ENCODE measurements at regions not wholly inside any gene's neighbourhood (a gene's known extent, or its start where the extent isn't known, plus 50 kb on each side); places are given as distances from the start of the nearest gene placed in this dataset.

GRCh38 chr12:75923964-75924666 is 107.5 kb downstream of the PHLDA1 start:
- H3K4me3 Mint-ChIP-seq, result no peak overlapping the region
- Histone ChIP-seq H3K27ac (ENCODE audit: low read depth) (no peak overlapping the region), H3K4me1 (ENCODE audit: insufficient read depth) (peaks cover 9% of the 10 kb centered on the region), H3K79me2 (replicated peaks; ENCODE audit: insufficient read depth) (no peaks in the 10 kb centered on the region), H4K20me1 (replicated peaks; ENCODE audit: insufficient read depth) (no peaks in the 10 kb centered on the region), H3K4me3 (no peak overlapping the region), H3K9me2 (ENCODE audit: insufficient read depth) (peaks cover under 1% of the 10 kb centered on the region; the same call in 1 of the 2 replicates), H3K4me2 (no peak overlapping the region), H3K27me3 (ENCODE audit: insufficient read depth) (no peaks in the 10 kb centered on the region), H2AFZ (no peak overlapping the region), H3K36me3 (ENCODE audit: insufficient read depth) (peaks cover 9% of the 10 kb centered on the region; the same call in 1 of the 2 replicates), H3F3A (replicated peaks; ENCODE audit: low read depth) (no peaks in the 10 kb centered on the region)
- ATAC-seq (no peak), DNase-seq (ENCODE audit: low spot score) (no peak)
- no peak overlapping the region for H3K27ac Mint-ChIP-seq
- H3K36me3 Mint-ChIP-seq (ENCODE audit: low read depth), result peaks cover 23% of the 10 kb centered on the region
- TF ChIP-seq NANOG (IDR thresholded peaks at IDR 0.05; ENCODE audit: borderline replicate concordance), result no peak
- TF ChIP-seq ZNF114 (CRISPR knock-in tag; IDR thresholded peaks at IDR 0.05), result no peak
- TF ChIP-seq JUNB (IDR thresholded peaks at IDR 0.05; ENCODE audit: unreplicated experiment), result no peak
- peaks cover 24% of the 10 kb centered on the region for H3K9me3 Mint-ChIP-seq
- H3K27me3 Mint-ChIP-seq (ENCODE audit: insufficient read depth, low read depth, poor library complexity), result peaks cover 5% of the 10 kb centered on the region
- peaks cover 6% of the 10 kb centered on the region; the same call in 2 of the 3 replicates for H3K4me1 Mint-ChIP-seq

DNA sequence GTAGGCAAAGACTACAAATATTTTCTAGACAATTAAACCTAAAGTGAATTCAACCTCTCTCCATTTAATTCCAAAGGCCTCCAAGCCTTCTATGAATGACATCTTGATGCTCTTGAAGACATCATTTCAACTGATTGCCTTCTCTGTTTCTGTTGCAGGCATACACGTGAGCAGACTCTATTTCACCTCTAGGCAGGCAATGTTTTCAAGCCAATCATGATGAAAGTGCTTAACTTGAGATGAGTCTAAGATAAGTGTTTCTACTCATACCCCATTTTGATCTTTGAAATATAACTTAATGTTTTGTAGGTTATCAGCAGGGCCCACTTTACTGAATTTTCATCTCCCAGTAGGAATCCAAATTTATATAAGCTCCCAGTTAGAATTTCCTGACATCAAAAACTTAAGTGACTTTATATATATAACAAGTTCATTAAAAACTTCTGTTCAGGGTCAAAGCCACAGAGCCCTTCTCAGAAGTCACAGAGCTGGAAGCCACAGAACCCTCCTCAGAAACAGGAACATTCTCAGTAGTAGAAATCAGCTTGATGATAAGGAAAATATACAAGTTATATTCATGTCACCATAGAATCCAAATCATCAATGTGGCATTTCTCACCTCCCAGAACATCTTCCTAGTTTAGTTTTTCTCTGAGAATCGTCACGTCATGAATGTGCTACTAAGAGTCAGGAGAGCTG is 108.5 kb downstream of the PHLDA1 start:
- no peak overlapping the region for H3K4me2 ChIP-seq
- H3F3A ChIP-seq (replicated peaks; ENCODE audit: low read depth), result no peaks in the 10 kb centered on the region
- peaks cover 4% of the 10 kb centered on the region; the same call in 1 of the 2 replicates for H3K9me2 ChIP-seq (ENCODE audit: insufficient read depth)
- Mint-ChIP-seq H3K27ac (no peak overlapping the region), H3K4me3 (no peak overlapping the region), H3K9me3 (peaks cover 24% of the 10 kb centered on the region), H3K36me3 (ENCODE audit: low read depth) (peaks cover 25% of the 10 kb centered on the region), H3K4me1 (peaks cover 8% of the 10 kb centered on the region; the same call in 2 of the 3 replicates), H3K27me3 (ENCODE audit: insufficient read depth, low read depth, poor library complexity) (peaks cover 5% of the 10 kb centered on the region)
- H3K4me3 ChIP-seq, result no peak overlapping the region
- no peak overlapping the region for H3K27ac ChIP-seq (ENCODE audit: low read depth)
- DNase-seq (ENCODE audit: low spot score), result no peak
- no peak for ATAC-seq
- H3K79me2 ChIP-seq (replicated peaks; ENCODE audit: insufficient read depth), result no peaks in the 10 kb centered on the region
- peaks cover 9% of the 10 kb centered on the region; the same call in 1 of the 2 replicates for H3K36me3 ChIP-seq (ENCODE audit: insufficient read depth)
- peaks cover 11% of the 10 kb centered on the region for H3K4me1 ChIP-seq (ENCODE audit: insufficient read depth)
- 0 out of 2 replicates have a peak overlapping the region, but pooled peaks have one; percentile 38 for H2AFZ ChIP-seq
- no peaks in the 10 kb centered on the region for H3K27me3 ChIP-seq (ENCODE audit: insufficient read depth)
- no peaks in the 10 kb centered on the region for H4K20me1 ChIP-seq (replicated peaks; ENCODE audit: insufficient read depth)
- TF ChIP-seq EZH2 (IDR thresholded peaks at IDR 0.05; ENCODE audit: low read depth, unreplicated experiment) (no peak), STAT1 (IDR thresholded peaks at IDR 0.05; ENCODE audit: unreplicated experiment) (no peak), CTCF (conservative IDR thresholded peaks at IDR 0.05; ENCODE audit: low read depth in 2 of 2) (no peak), ZNF114 (CRISPR knock-in tag; IDR thresholded peaks at IDR 0.05) (no peak), EZH2phosphoT487 (IDR thresholded peaks at IDR 0.05; ENCODE audit: unreplicated experiment) (no peak), NANOG (IDR thresholded peaks at IDR 0.05; ENCODE audit: borderline replicate concordance) (no peak), JUNB (IDR thresholded peaks at IDR 0.05; ENCODE audit: unreplicated experiment) (no peak), POLR2AphosphoS5 (IDR thresholded peaks at IDR 0.05; ENCODE audit: low read depth) (no peak)
- TF ChIP-seq, protein P1, sequence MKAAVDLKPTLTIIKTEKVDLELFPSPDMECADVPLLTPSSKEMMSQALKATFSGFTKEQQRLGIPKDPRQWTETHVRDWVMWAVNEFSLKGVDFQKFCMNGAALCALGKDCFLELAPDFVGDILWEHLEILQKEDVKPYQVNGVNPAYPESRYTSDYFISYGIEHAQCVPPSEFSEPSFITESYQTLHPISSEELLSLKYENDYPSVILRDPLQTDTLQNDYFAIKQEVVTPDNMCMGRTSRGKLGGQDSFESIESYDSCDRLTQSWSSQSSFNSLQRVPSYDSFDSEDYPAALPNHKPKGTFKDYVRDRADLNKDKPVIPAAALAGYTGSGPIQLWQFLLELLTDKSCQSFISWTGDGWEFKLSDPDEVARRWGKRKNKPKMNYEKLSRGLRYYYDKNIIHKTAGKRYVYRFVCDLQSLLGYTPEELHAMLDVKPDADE (IDR thresholded peaks at IDR 0.05), result no peak
- TF ChIP-seq, protein P2, sequence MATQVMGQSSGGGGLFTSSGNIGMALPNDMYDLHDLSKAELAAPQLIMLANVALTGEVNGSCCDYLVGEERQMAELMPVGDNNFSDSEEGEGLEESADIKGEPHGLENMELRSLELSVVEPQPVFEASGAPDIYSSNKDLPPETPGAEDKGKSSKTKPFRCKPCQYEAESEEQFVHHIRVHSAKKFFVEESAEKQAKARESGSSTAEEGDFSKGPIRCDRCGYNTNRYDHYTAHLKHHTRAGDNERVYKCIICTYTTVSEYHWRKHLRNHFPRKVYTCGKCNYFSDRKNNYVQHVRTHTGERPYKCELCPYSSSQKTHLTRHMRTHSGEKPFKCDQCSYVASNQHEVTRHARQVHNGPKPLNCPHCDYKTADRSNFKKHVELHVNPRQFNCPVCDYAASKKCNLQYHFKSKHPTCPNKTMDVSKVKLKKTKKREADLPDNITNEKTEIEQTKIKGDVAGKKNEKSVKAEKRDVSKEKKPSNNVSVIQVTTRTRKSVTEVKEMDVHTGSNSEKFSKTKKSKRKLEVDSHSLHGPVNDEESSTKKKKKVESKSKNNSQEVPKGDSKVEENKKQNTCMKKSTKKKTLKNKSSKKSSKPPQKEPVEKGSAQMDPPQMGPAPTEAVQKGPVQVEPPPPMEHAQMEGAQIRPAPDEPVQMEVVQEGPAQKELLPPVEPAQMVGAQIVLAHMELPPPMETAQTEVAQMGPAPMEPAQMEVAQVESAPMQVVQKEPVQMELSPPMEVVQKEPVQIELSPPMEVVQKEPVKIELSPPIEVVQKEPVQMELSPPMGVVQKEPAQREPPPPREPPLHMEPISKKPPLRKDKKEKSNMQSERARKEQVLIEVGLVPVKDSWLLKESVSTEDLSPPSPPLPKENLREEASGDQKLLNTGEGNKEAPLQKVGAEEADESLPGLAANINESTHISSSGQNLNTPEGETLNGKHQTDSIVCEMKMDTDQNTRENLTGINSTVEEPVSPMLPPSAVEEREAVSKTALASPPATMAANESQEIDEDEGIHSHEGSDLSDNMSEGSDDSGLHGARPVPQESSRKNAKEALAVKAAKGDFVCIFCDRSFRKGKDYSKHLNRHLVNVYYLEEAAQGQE (IDR thresholded peaks at IDR 0.05; ENCODE audit: unreplicated experiment), result no peak

Data from GM23338 (cell line).